GM23338 (cell line): ENCODE measurements at regions not wholly inside any gene's neighbourhood (a gene's known extent, or its start where the extent isn't known, plus 50 kb on each side); places are given as distances from the start of the nearest gene placed in this dataset.

Experiments used
- ATAC-seq: fragments of 200-7000 bp; cut with Tn5 transposase; 3 replicates; pipeline ENCODE4 v1.9.1; 2020
- DNase-seq: peaks from one replicate; pipeline ENCODE4 v3.0.0-alpha.2; 2015; ENCODE audit warnings: low spot score
- H2AFZ ChIP-seq: fragments of 200-600 bp; sonication (generic); 2 replicates; pipeline ENCODE4 v1.8.0; 2016; ENCODE audit warnings: antibody characterized with exemption, mild to moderate bottlenecking, moderate library complexity
- H3F3A ChIP-seq: fragments of 200-600 bp; sonication (generic); replicated peaks from 2 replicates; pipeline ENCODE4 v1.8.0; 2017; ENCODE audit warnings: antibody characterized with exemption, mixed run types, low read depth
- H3K27ac ChIP-seq: fragments of 200-600 bp; sonication (generic); 2 replicates; pipeline ENCODE4 v1.6.1; 2016; ENCODE audit warnings: low read depth
- H3K27me3 ChIP-seq: fragments of 200-600 bp; sonication (generic); 2 replicates; pipeline ENCODE4 v1.8.0; 2016; ENCODE audit warnings: mild to moderate bottlenecking, mixed run types, moderate library complexity; ENCODE audit not compliant: insufficient read depth
- H3K36me3 ChIP-seq: fragments of 200-600 bp; sonication (generic); 2 replicates; pipeline ENCODE4 v1.8.0; 2016; ENCODE audit warnings: mild to moderate bottlenecking; ENCODE audit not compliant: insufficient read depth
- H3K4me1 ChIP-seq: fragments of 200-600 bp; sonication (generic); 2 replicates; pipeline ENCODE4 v1.8.0; 2016; ENCODE audit warnings: mild to moderate bottlenecking, moderate library complexity; ENCODE audit not compliant: insufficient read depth
- H3K4me2 ChIP-seq: fragments of 200-600 bp; sonication (generic); 2 replicates; pipeline ENCODE4 v1.7.1; 2017; ENCODE audit warnings: mixed run types
- H3K4me3 ChIP-seq: fragments of 200-600 bp; sonication (generic); 2 replicates; pipeline ENCODE4 v1.6.1; 2016; ENCODE audit warnings: mixed run types
- H3K79me2 ChIP-seq: fragments of 200-600 bp; sonication (generic); replicated peaks from 2 replicates; pipeline ENCODE4 v1.8.0; 2017; ENCODE audit warnings: mild to moderate bottlenecking; ENCODE audit not compliant: insufficient read depth
- H3K9me2 ChIP-seq: fragments of 200-600 bp; sonication (generic); 2 replicates; pipeline ENCODE4 v1.8.0; 2017; ENCODE audit not compliant: insufficient read depth
- H4K20me1 ChIP-seq: fragments of 200-600 bp; sonication (generic); replicated peaks from 2 replicates; pipeline ENCODE4 v1.8.0; 2017; ENCODE audit warnings: mild to moderate bottlenecking; ENCODE audit not compliant: insufficient read depth
- H3K27ac Mint-ChIP-seq: 2 replicates; pipeline ENCODE4 v1.8.0; 2020; ENCODE audit warnings: inconsistent platforms, mild to moderate bottlenecking, moderate library complexity, mixed read lengths
- H3K27me3 Mint-ChIP-seq: 3 replicates; pipeline ENCODE4 v1.8.0; 2022; ENCODE audit warnings: low read depth, mild to moderate bottlenecking, moderate library complexity, mixed read lengths, inconsistent platforms; ENCODE audit not compliant: insufficient read depth, poor library complexity
- H3K36me3 Mint-ChIP-seq: 3 replicates; pipeline ENCODE4 v1.8.0; 2021; ENCODE audit warnings: low read depth, mild to moderate bottlenecking, inconsistent platforms, moderate library complexity, mixed read lengths
- H3K4me1 Mint-ChIP-seq: 3 replicates; pipeline ENCODE4 v1.8.0; 2020; ENCODE audit warnings: mild to moderate bottlenecking, inconsistent platforms, mixed read lengths
- H3K4me3 Mint-ChIP-seq: 3 replicates; pipeline ENCODE4 v1.8.0; 2021; ENCODE audit warnings: moderate library complexity, mild to moderate bottlenecking, inconsistent platforms, mixed read lengths
- H3K9me3 Mint-ChIP-seq: 3 replicates; pipeline ENCODE4 v1.8.0; 2020; ENCODE audit warnings: moderate library complexity, mild to moderate bottlenecking, inconsistent platforms, mixed read lengths
- CREB1 ChIP-seq: fragments of 250-450 bp; sonication (Bioruptor Pico); IDR thresholded peaks from 2 replicates; pipeline ENCODE4 v1.5.0; 2020; ENCODE audit warnings: low read depth, mild to moderate bottlenecking, moderate library complexity
- EZH2 ChIP-seq: fragments of 200-600 bp; sonication (generic); IDR thresholded peaks from one replicate; pipeline ENCODE4 v1.8.0; 2017; ENCODE audit warnings: antibody characterized with exemption, mild to moderate bottlenecking, low read depth; ENCODE audit not compliant: unreplicated experiment
- EZH2phosphoT487 ChIP-seq: fragments of 200-600 bp; sonication (generic); IDR thresholded peaks from one replicate; pipeline ENCODE4 v1.8.1; 2018; ENCODE audit warnings: antibody characterized with exemption; ENCODE audit not compliant: unreplicated experiment
- JUNB ChIP-seq: IDR thresholded peaks from one replicate; pipeline ENCODE4 v1.6.1; 2016; ENCODE audit warnings: antibody characterized with exemption; ENCODE audit not compliant: unreplicated experiment
- NANOG ChIP-seq: IDR thresholded peaks from 2 replicates; pipeline ENCODE4 v1.6.1; 2016; ENCODE audit warnings: antibody characterized with exemption, borderline replicate concordance
- POLR2AphosphoS5 ChIP-seq: IDR thresholded peaks from 2 replicates; pipeline ENCODE4 v1.6.1; 2016; ENCODE audit warnings: antibody characterized with exemption, low read depth
- STAT1 ChIP-seq: IDR thresholded peaks from one replicate; pipeline ENCODE4 v1.6.1; 2016; ENCODE audit warnings: antibody characterized with exemption; ENCODE audit not compliant: unreplicated experiment
- ZNF114 ChIP-seq: fragments of 250-450 bp; sonication (Bioruptor Pico); IDR thresholded peaks from 2 replicates; pipeline ENCODE4 v1.5.0; 2020; ENCODE audit warnings: mild to moderate bottlenecking, moderate library complexity
- ZNF331 ChIP-seq: fragments of 250-450 bp; sonication (Bioruptor Pico); IDR thresholded peaks from 2 replicates; pipeline ENCODE4 v1.5.0; 2020; ENCODE audit warnings: low read depth, mild to moderate bottlenecking, moderate library complexity
- TF ChIP-seq, protein P1 (sequence below), 2 experiments: fragments of 200-600 bp in 1 of 2; sonication (generic) in 1 of 2; conservative IDR thresholded peaks; 2 replicates each; pipeline versions ENCODE4 v1.5.1 to v1.6.1; 2016 to 2017; ENCODE audit warnings: antibody characterized with exemption in 2 of 2, low read depth in 2 of 2, mild to moderate bottlenecking in 2 of 2, moderate library complexity in 1 of 2
- TF ChIP-seq, protein P2 (sequence below): fragments of 250-450 bp; sonication (Bioruptor Pico); IDR thresholded peaks from 2 replicates; pipeline ENCODE4 v1.5.0; 2020; ENCODE audit warnings: mild to moderate bottlenecking, moderate library complexity
- TF ChIP-seq, protein P3 (sequence below): IDR thresholded peaks from one replicate; pipeline ENCODE4 v1.6.1; 2018; ENCODE audit warnings: antibody characterized with exemption; ENCODE audit not compliant: unreplicated experiment
- TF ChIP-seq, protein P4 (sequence below): IDR thresholded peaks from 2 replicates; pipeline ENCODE4 v1.6.1; 2016; ENCODE audit warnings: antibody characterized with exemption

DNA sequence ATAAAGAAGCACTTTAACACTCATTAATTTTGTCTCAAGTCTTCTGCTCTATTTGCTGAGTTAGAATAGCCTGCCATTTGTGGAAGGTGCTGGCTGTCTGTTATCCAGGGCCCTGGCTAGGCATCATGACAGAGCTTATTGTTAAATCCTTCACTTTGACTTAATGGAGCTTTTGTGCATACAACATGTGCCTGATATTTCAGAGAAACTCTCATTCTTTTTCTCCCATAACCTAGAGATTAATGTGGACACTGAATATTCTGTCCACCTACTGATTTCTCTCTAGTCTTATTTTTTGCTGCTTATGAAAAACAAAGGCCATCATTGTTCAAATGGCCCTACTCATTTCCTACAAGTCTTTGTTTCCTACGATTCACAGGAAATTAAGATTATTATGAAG, 383.1 kb upstream of the HTR2A start:
- H3K9me2 ChIP-seq = no peaks in the 10 kb centered on the region
- no peaks in the 10 kb centered on the region for H3K4me1 Mint-ChIP-seq
- H3K27me3 Mint-ChIP-seq = no peaks in the 10 kb centered on the region
- no peaks in the 10 kb centered on the region for H3K79me2 ChIP-seq
- no peak overlapping the region for H3K4me2 ChIP-seq
- H3K36me3 Mint-ChIP-seq = no peaks in the 10 kb centered on the region
- H3K4me1 ChIP-seq = no peaks in the 10 kb centered on the region
- ATAC-seq (no peak), DNase-seq (no peak)
- no peaks in the 10 kb centered on the region for H4K20me1 ChIP-seq
- H3K27ac ChIP-seq = no peak overlapping the region
- TF ChIP-seq ZNF331 (CRISPR knock-in tag) (no peak), CREB1 (CRISPR knock-in tag) (no peak), POLR2AphosphoS5 (no peak), EZH2phosphoT487 (no peak), ZNF114 (no peak), JUNB (no peak), NANOG (no peak), STAT1 (no peak), EZH2 (no peak)
- TF ChIP-seq, protein P1, sequence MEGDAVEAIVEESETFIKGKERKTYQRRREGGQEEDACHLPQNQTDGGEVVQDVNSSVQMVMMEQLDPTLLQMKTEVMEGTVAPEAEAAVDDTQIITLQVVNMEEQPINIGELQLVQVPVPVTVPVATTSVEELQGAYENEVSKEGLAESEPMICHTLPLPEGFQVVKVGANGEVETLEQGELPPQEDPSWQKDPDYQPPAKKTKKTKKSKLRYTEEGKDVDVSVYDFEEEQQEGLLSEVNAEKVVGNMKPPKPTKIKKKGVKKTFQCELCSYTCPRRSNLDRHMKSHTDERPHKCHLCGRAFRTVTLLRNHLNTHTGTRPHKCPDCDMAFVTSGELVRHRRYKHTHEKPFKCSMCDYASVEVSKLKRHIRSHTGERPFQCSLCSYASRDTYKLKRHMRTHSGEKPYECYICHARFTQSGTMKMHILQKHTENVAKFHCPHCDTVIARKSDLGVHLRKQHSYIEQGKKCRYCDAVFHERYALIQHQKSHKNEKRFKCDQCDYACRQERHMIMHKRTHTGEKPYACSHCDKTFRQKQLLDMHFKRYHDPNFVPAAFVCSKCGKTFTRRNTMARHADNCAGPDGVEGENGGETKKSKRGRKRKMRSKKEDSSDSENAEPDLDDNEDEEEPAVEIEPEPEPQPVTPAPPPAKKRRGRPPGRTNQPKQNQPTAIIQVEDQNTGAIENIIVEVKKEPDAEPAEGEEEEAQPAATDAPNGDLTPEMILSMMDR (conservative IDR thresholded peaks at IDR 0.05; ENCODE audit: low read depth in 2 of 2) = no peak
- TF ChIP-seq, protein P2, sequence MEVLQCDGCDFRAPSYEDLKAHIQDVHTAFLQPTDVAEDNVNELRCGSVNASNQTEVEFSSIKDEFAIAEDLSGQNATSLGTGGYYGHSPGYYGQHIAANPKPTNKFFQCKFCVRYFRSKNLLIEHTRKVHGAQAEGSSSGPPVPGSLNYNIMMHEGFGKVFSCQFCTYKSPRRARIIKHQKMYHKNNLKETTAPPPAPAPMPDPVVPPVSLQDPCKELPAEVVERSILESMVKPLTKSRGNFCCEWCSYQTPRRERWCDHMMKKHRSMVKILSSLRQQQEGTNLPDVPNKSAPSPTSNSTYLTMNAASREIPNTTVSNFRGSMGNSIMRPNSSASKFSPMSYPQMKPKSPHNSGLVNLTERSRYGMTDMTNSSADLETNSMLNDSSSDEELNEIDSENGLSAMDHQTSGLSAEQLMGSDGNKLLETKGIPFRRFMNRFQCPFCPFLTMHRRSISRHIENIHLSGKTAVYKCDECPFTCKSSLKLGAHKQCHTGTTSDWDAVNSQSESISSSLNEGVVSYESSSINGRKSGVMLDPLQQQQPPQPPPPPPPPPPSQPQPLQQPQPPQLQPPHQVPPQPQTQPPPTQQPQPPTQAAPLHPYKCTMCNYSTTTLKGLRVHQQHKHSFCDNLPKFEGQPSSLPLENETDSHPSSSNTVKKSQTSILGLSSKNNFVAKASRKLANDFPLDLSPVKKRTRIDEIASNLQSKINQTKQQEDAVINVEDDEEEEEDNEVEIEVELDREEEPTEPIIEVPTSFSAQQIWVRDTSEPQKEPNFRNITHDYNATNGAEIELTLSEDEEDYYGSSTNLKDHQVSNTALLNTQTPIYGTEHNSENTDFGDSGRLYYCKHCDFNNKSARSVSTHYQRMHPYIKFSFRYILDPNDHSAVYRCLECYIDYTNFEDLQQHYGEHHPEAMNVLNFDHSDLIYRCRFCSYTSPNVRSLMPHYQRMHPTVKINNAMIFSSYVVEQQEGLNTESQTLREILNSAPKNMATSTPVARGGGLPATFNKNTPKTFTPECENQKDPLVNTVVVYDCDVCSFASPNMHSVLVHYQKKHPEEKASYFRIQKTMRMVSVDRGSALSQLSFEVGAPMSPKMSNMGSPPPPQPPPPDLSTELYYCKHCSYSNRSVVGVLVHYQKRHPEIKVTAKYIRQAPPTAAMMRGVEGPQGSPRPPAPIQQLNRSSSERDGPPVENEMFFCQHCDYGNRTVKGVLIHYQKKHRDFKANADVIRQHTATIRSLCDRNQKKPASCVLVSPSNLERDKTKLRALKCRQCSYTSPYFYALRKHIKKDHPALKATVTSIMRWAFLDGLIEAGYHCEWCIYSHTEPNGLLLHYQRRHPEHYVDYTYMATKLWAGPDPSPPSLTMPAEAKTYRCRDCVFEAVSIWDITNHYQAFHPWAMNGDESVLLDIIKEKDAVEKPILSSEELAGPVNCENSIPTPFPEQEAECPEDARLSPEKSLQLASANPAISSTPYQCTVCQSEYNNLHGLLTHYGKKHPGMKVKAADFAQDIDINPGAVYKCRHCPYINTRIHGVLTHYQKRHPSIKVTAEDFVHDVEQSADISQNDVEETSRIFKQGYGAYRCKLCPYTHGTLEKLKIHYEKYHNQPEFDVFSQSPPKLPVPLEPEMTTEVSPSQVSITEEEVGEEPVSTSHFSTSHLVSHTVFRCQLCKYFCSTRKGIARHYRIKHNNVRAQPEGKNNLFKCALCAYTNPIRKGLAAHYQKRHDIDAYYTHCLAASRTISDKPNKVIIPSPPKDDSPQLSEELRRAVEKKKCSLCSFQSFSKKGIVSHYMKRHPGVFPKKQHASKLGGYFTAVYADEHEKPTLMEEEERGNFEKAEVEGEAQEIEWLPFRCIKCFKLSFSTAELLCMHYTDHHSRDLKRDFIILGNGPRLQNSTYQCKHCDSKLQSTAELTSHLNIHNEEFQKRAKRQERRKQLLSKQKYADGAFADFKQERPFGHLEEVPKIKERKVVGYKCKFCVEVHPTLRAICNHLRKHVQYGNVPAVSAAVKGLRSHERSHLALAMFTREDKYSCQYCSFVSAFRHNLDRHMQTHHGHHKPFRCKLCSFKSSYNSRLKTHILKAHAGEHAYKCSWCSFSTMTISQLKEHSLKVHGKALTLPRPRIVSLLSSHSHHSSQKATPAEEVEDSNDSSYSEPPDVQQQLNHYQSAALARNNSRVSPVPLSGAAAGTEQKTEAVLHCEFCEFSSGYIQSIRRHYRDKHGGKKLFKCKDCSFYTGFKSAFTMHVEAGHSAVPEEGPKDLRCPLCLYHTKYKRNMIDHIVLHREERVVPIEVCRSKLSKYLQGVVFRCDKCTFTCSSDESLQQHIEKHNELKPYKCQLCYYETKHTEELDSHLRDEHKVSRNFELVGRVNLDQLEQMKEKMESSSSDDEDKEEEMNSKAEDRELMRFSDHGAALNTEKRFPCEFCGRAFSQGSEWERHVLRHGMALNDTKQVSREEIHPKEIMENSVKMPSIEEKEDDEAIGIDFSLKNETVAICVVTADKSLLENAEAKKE (CRISPR knock-in tag) = no peak
- TF ChIP-seq, protein P3, sequence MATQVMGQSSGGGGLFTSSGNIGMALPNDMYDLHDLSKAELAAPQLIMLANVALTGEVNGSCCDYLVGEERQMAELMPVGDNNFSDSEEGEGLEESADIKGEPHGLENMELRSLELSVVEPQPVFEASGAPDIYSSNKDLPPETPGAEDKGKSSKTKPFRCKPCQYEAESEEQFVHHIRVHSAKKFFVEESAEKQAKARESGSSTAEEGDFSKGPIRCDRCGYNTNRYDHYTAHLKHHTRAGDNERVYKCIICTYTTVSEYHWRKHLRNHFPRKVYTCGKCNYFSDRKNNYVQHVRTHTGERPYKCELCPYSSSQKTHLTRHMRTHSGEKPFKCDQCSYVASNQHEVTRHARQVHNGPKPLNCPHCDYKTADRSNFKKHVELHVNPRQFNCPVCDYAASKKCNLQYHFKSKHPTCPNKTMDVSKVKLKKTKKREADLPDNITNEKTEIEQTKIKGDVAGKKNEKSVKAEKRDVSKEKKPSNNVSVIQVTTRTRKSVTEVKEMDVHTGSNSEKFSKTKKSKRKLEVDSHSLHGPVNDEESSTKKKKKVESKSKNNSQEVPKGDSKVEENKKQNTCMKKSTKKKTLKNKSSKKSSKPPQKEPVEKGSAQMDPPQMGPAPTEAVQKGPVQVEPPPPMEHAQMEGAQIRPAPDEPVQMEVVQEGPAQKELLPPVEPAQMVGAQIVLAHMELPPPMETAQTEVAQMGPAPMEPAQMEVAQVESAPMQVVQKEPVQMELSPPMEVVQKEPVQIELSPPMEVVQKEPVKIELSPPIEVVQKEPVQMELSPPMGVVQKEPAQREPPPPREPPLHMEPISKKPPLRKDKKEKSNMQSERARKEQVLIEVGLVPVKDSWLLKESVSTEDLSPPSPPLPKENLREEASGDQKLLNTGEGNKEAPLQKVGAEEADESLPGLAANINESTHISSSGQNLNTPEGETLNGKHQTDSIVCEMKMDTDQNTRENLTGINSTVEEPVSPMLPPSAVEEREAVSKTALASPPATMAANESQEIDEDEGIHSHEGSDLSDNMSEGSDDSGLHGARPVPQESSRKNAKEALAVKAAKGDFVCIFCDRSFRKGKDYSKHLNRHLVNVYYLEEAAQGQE = no peak
- TF ChIP-seq, protein P4, sequence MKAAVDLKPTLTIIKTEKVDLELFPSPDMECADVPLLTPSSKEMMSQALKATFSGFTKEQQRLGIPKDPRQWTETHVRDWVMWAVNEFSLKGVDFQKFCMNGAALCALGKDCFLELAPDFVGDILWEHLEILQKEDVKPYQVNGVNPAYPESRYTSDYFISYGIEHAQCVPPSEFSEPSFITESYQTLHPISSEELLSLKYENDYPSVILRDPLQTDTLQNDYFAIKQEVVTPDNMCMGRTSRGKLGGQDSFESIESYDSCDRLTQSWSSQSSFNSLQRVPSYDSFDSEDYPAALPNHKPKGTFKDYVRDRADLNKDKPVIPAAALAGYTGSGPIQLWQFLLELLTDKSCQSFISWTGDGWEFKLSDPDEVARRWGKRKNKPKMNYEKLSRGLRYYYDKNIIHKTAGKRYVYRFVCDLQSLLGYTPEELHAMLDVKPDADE = no peak
- no peaks in the 10 kb centered on the region for H3K36me3 ChIP-seq
- no peak overlapping the region for H2AFZ ChIP-seq
- H3K4me3 ChIP-seq = no peak overlapping the region
- H3K27ac Mint-ChIP-seq = no peak overlapping the region
- no peaks in the 10 kb centered on the region for H3K9me3 Mint-ChIP-seq
- no peaks in the 10 kb centered on the region for H3K27me3 ChIP-seq
- H3F3A ChIP-seq = no peaks in the 10 kb centered on the region
- H3K4me3 Mint-ChIP-seq = no peak overlapping the region
